ENCODE measurements at regions not wholly inside any gene's neighbourhood (a gene's known extent, or its start where the extent isn't known, plus 50 kb on each side); places are given as distances from the start of the nearest gene placed in this dataset.

DNA sequence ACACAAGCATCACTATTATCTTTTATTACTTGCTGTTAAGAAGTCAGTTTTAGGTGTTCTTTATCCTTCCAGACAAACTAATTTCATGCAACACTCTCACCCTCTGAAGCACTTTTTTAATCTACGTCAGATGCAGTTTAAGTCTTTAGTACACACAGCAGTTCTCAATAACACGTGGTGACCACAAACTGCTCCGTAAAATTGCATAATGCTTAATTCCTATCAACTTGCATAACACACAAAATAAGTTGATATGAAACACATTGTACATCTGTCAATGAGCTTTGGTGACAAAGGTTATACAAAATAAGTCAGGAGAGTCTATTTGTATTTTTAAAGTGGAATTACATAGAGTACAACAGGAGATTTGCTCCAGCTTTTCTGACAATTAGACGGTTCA is 140.9 kb upstream of the ETS2 start:
- H3K27ac ChIP-seq: no peak overlapping the region
- TF ChIP-seq ZFX (IDR thresholded peaks at IDR 0.05; ENCODE audit: borderline replicate concordance): no peak

- TF ChIP-seq ZFX (IDR thresholded peaks at IDR 0.05; ENCODE audit: borderline replicate concordance): no peak
- TF ChIP-seq, protein P1, sequence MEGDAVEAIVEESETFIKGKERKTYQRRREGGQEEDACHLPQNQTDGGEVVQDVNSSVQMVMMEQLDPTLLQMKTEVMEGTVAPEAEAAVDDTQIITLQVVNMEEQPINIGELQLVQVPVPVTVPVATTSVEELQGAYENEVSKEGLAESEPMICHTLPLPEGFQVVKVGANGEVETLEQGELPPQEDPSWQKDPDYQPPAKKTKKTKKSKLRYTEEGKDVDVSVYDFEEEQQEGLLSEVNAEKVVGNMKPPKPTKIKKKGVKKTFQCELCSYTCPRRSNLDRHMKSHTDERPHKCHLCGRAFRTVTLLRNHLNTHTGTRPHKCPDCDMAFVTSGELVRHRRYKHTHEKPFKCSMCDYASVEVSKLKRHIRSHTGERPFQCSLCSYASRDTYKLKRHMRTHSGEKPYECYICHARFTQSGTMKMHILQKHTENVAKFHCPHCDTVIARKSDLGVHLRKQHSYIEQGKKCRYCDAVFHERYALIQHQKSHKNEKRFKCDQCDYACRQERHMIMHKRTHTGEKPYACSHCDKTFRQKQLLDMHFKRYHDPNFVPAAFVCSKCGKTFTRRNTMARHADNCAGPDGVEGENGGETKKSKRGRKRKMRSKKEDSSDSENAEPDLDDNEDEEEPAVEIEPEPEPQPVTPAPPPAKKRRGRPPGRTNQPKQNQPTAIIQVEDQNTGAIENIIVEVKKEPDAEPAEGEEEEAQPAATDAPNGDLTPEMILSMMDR (IDR thresholded peaks at IDR 0.05): no peak
These were observed 138.3 kb upstream of the ETS2 start for GRCh38 chr21:38667291-38667870.

DNA sequence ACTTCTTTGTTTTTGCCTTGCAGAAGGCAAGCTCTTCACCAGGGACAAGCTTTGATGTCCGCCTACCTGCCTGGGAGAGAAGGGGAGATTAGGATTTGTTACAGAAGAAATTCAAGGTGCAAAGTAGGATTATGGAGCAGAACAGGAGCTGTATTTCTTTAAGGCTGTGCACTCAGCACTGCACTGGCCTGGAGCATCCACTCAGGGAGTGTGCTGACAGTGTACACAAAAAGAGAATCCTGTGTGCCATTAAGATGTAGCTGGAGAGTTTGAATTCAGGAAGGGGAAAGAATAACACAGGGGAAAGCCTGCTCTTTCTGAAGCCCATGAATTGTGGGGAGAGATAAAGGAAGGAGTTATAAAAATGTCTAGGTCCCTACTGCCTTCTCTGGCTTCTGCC is 137.7 kb upstream of the ETS2 start:
- H3K27ac ChIP-seq: no peak overlapping the region
- TF ChIP-seq ZFX (IDR thresholded peaks at IDR 0.05; ENCODE audit: borderline replicate concordance): no peak
- TF ChIP-seq, protein P1 (IDR thresholded peaks at IDR 0.05): no peak

More at GRCh38 chr21:38667291-38667870, 138.3 kb upstream of the ETS2 start:
- no peak overlapping the region for H3K27ac ChIP-seq

DNA sequence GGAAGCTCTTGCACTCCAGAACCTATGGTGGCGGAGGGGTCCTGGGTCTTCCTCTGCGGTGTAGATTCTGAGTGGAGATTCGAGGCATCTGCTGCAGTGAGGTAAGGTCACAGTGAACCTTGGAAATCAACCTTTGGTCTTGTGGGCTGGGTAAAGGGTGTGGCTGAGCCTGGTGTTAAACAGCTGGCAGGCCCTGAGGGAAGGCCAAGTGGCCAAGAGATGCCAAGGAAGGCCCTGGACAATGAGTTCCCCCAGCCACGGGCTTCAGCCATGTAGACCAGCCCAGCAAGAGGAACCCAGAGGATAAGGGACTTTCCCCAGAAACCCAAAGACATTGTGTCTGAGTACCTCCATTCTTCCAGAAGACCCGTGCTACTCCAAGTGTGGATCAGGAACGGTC is 137.2 kb upstream of the ETS2 start:
- no peak overlapping the region for H3K27ac ChIP-seq
- TF ChIP-seq ZFX (IDR thresholded peaks at IDR 0.05; ENCODE audit: borderline replicate concordance): no peak
- TF ChIP-seq, protein P1 (IDR thresholded peaks at IDR 0.05): no peak

DNA sequence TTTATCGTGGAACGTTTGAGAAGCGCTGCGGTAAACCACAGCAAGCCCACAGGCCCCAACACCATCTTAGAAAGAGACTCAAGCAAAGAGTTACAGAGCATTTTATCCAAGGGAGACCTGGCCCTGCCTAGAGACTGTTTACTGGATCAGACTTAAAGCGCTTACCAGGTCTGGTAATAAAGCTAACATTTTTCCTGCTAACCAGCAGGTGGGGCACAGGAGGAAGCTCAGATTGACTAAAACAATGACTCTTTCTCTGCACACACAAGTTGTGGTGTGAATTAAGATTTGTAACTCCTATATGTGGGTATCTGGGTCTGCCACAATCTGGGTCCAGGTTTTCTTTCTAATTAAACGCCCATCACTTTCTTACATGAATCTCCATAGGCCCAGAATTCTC is 136.5 kb upstream of the ETS2 start:
- no peak overlapping the region for H3K27ac ChIP-seq
- TF ChIP-seq, protein P1 (IDR thresholded peaks at IDR 0.05): peak; percentile 66
- TF ChIP-seq ZFX (IDR thresholded peaks at IDR 0.05; ENCODE audit: borderline replicate concordance): no peak

DNA sequence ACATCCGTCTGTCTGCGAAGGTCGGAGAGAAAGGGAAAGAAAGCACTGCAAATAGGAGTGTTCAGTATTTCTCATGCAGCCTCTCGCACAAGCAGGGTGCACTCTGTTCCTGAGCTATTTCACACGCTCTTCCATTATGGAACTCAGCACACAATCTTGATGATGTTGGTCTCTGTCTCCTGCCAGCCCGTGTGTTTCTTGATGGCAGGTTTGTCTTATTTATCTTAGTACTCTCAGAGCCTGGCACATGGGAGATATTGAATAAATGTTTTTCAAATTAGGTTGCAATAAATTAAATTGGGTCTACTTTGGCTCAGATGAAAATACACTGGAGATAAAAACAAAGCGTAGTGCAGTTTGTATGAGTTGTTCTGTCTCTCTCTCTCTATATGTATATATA is 134.9 kb upstream of the ETS2 start:
- no peak overlapping the region for H3K27ac ChIP-seq
- TF ChIP-seq, protein P1 (IDR thresholded peaks at IDR 0.05): no peak
- TF ChIP-seq ZFX (IDR thresholded peaks at IDR 0.05; ENCODE audit: borderline replicate concordance): no peak

GRCh38 chr21:38671773-38672172 is 134.0 kb upstream of the ETS2 start:
- H3K27ac ChIP-seq: no peak overlapping the region
- TF ChIP-seq ZFX (IDR thresholded peaks at IDR 0.05; ENCODE audit: borderline replicate concordance): no peak
- TF ChIP-seq, protein P1 (IDR thresholded peaks at IDR 0.05): no peak
